ENCODE measurements at regions not wholly inside any gene's neighbourhood (a gene's known extent, or its start where the extent isn't known, plus 50 kb on each side); places are given as distances from the start of the nearest gene placed in this dataset.
"Not testable (repeated sequence)": the region's sequence is repeated elsewhere in the genome, so short reads cannot be mapped to it uniquely, and the experiment has no call there.

- H3K36me3 Mint-ChIP-seq (ENCODE audit: insufficient read depth in 2 of 2), result no peaks in the 10 kb centered on the region
- no peak overlapping the region for H3K27ac Mint-ChIP-seq
- H3K9me3 Mint-ChIP-seq, result no peaks in the 10 kb centered on the region
- no peak overlapping the region for H3K4me3 Mint-ChIP-seq
- H3K4me1 Mint-ChIP-seq (ENCODE audit: low read depth), result no peaks in the 10 kb centered on the region
- no peaks in the 10 kb centered on the region for H3K27me3 Mint-ChIP-seq (ENCODE audit: low read depth)
- ATAC-seq (replicated peaks in 1 of 2) (no peak), DNase-seq (no peak)
Observed at GRCh38 chr4:73348185-73348584, 55.9 kb upstream of the ALB start.

GRCh38 chr4:73347497-73347896 lies 56.6 kb upstream of the ALB start:
- ATAC-seq (replicated peaks in 1 of 2) (no peak), DNase-seq (no peak)
- Mint-ChIP-seq H3K4me1 (ENCODE audit: low read depth) (no peaks in the 10 kb centered on the region), H3K27me3 (ENCODE audit: low read depth) (no peaks in the 10 kb centered on the region), H3K27ac (no peak overlapping the region), H3K4me3 (no peak overlapping the region), H3K36me3 (ENCODE audit: insufficient read depth in 2 of 2) (no peaks in the 10 kb centered on the region), H3K9me3 (no peaks in the 10 kb centered on the region)

- no peaks in the 10 kb centered on the region for H3K9me3 Mint-ChIP-seq
- H3K4me1 Mint-ChIP-seq (ENCODE audit: low read depth), result no peaks in the 10 kb centered on the region
- no peak for DNase-seq
- no peak overlapping the region for H3K4me3 Mint-ChIP-seq
- no peaks in the 10 kb centered on the region for H3K36me3 Mint-ChIP-seq (ENCODE audit: insufficient read depth in 2 of 2)
- peak overlapping the region; percentile 20 for H3K27ac Mint-ChIP-seq
- no peak for ATAC-seq (replicated peaks in 1 of 2)
- H3K27me3 Mint-ChIP-seq (ENCODE audit: low read depth), result no peaks in the 10 kb centered on the region
Observed at GRCh38 chr4:73345399-73345975, 58.6 kb upstream of the ALB start.

- ATAC-seq (replicated peaks in 1 of 2) (no peak), DNase-seq (no peak)
- H3K9me3 Mint-ChIP-seq, result no peaks in the 10 kb centered on the region
- no peaks in the 10 kb centered on the region for H3K36me3 Mint-ChIP-seq (ENCODE audit: insufficient read depth in 2 of 2)
- H3K4me3 Mint-ChIP-seq, result no peak overlapping the region
- H3K27ac Mint-ChIP-seq, result no peak overlapping the region
- no peaks in the 10 kb centered on the region for H3K27me3 Mint-ChIP-seq (ENCODE audit: low read depth)
- no peaks in the 10 kb centered on the region for H3K4me1 Mint-ChIP-seq (ENCODE audit: low read depth)
Observed at GRCh38 chr4:73344106-73344505, 60.0 kb upstream of the ALB start.

GRCh38 chr4:73343432-73343831 lies 60.7 kb upstream of the ALB start:
- Mint-ChIP-seq H3K36me3 (ENCODE audit: insufficient read depth in 2 of 2) (no peaks in the 10 kb centered on the region), H3K27ac (no peak overlapping the region), H3K4me3 (no peak overlapping the region), H3K9me3 (no peaks in the 10 kb centered on the region), H3K27me3 (ENCODE audit: low read depth) (no peaks in the 10 kb centered on the region), H3K4me1 (ENCODE audit: low read depth) (no peaks in the 10 kb centered on the region)
- no peak for ATAC-seq (replicated peaks in 1 of 2)
- DNase-seq, result no peak

- DNase-seq, result peak; percentile 4 to 16
- H3K27me3 Mint-ChIP-seq (ENCODE audit: low read depth), result no peaks in the 10 kb centered on the region
- H3K36me3 Mint-ChIP-seq (ENCODE audit: insufficient read depth in 2 of 2), result no peaks in the 10 kb centered on the region
- no peak overlapping the region for H3K27ac Mint-ChIP-seq
- peak in 1 of 2 donors; percentile 44 for ATAC-seq (replicated peaks in 1 of 2)
- H3K9me3 Mint-ChIP-seq, result no peaks in the 10 kb centered on the region
- H3K4me1 Mint-ChIP-seq (ENCODE audit: low read depth), result no peaks in the 10 kb centered on the region
- no peak overlapping the region for H3K4me3 Mint-ChIP-seq
Observed at GRCh38 chr4:73341454-73341853, 62.6 kb upstream of the ALB start.

GRCh38 chr4:73340917-73341316 lies 63.2 kb upstream of the ALB start:
- Mint-ChIP-seq H3K27me3 (ENCODE audit: low read depth) (no peaks in the 10 kb centered on the region), H3K4me3 (no peak overlapping the region), H3K9me3 (no peaks in the 10 kb centered on the region), H3K36me3 (ENCODE audit: insufficient read depth in 2 of 2) (no peaks in the 10 kb centered on the region), H3K4me1 (ENCODE audit: low read depth) (no peaks in the 10 kb centered on the region), H3K27ac (no peak overlapping the region)
- ATAC-seq (replicated peaks in 1 of 2) (no peak), DNase-seq (no peak)

GRCh38 chr4:73335679-73336078 lies 68.4 kb upstream of the ALB start:
- no peak overlapping the region for H3K4me3 Mint-ChIP-seq
- no peaks in the 10 kb centered on the region for H3K27me3 Mint-ChIP-seq (ENCODE audit: low read depth)
- no peak for DNase-seq
- no peaks in the 10 kb centered on the region for H3K9me3 Mint-ChIP-seq
- H3K36me3 Mint-ChIP-seq (ENCODE audit: insufficient read depth in 2 of 2), result no peaks in the 10 kb centered on the region
- no peaks in the 10 kb centered on the region for H3K4me1 Mint-ChIP-seq (ENCODE audit: low read depth)
- no peak for ATAC-seq (replicated peaks in 1 of 2)
- no peak overlapping the region for H3K27ac Mint-ChIP-seq

GRCh38 chr4:73332012-73332411 lies 72.1 kb upstream of the ALB start:
- not testable (repeated sequence) for H3K9me3 Mint-ChIP-seq; H3K27ac Mint-ChIP-seq; H3K4me3 Mint-ChIP-seq; DNase-seq; H3K27me3 Mint-ChIP-seq (ENCODE audit: low read depth); H3K4me1 Mint-ChIP-seq (ENCODE audit: low read depth); H3K36me3 Mint-ChIP-seq (ENCODE audit: insufficient read depth in 2 of 2); ATAC-seq (replicated peaks in 1 of 2)

- H3K27ac Mint-ChIP-seq, result no peak overlapping the region
- no peak overlapping the region for H3K4me3 Mint-ChIP-seq
- H3K9me3 Mint-ChIP-seq, result peaks cover 0 to 4% of the 10 kb centered on the region in 2 donors
- H3K27me3 Mint-ChIP-seq (ENCODE audit: low read depth), result no peaks in the 10 kb centered on the region
- ATAC-seq (replicated peaks in 1 of 2) (no peak), DNase-seq (no peak)
- H3K4me1 Mint-ChIP-seq (ENCODE audit: low read depth), result no peaks in the 10 kb centered on the region
- H3K36me3 Mint-ChIP-seq (ENCODE audit: insufficient read depth in 2 of 2), result peaks cover 0 to 1% of the 10 kb centered on the region in 2 donors
Observed at GRCh38 chr4:73329300-73329699, 70.7 kb upstream of the ANKRD17 start.

GRCh38 chr4:73325776-73326175 lies 67.2 kb upstream of the ANKRD17 start:
- H3K27me3 Mint-ChIP-seq (ENCODE audit: low read depth); H3K36me3 Mint-ChIP-seq (ENCODE audit: insufficient read depth in 2 of 2); H3K27ac Mint-ChIP-seq; H3K4me1 Mint-ChIP-seq (ENCODE audit: low read depth); DNase-seq; H3K4me3 Mint-ChIP-seq; ATAC-seq (replicated peaks in 1 of 2): not testable (repeated sequence)
- peaks cover 6 to 17% of the 10 kb centered on the region in 2 donors for H3K9me3 Mint-ChIP-seq

- DNase-seq (no peak), ATAC-seq (replicated peaks in 1 of 2) (no peak)
- Mint-ChIP-seq H3K27ac (no peak overlapping the region), H3K9me3 (peaks cover 6 to 10% of the 10 kb centered on the region in 2 donors), H3K4me3 (no peak overlapping the region), H3K36me3 (ENCODE audit: insufficient read depth in 2 of 2) (peaks cover 7 to 14% of the 10 kb centered on the region in 2 donors), H3K4me1 (ENCODE audit: low read depth) (no peaks in the 10 kb centered on the region), H3K27me3 (ENCODE audit: low read depth) (no peaks in the 10 kb centered on the region)
Observed at GRCh38 chr4:73317092-73317491, 58.5 kb upstream of the ANKRD17 start.

GRCh38 chr4:73315091-73315490 lies 56.5 kb upstream of the ANKRD17 start:
- Mint-ChIP-seq H3K9me3 (no peaks in the 10 kb centered on the region), H3K4me1 (ENCODE audit: low read depth) (no peaks in the 10 kb centered on the region), H3K4me3 (no peak overlapping the region), H3K36me3 (ENCODE audit: insufficient read depth in 2 of 2) (peaks cover 0 to 9% of the 10 kb centered on the region in 2 donors), H3K27ac (no peak overlapping the region), H3K27me3 (ENCODE audit: low read depth) (no peaks in the 10 kb centered on the region)
- ATAC-seq (replicated peaks in 1 of 2), result no peak
- DNase-seq, result no peak

- no peak for DNase-seq
- no peak for ATAC-seq (replicated peaks in 1 of 2)
- no peaks in the 10 kb centered on the region for H3K4me1 Mint-ChIP-seq (ENCODE audit: low read depth)
- no peaks in the 10 kb centered on the region for H3K27me3 Mint-ChIP-seq (ENCODE audit: low read depth)
- no peaks in the 10 kb centered on the region for H3K36me3 Mint-ChIP-seq (ENCODE audit: insufficient read depth in 2 of 2)
- H3K9me3 Mint-ChIP-seq, result no peaks in the 10 kb centered on the region
- H3K27ac Mint-ChIP-seq, result no peak overlapping the region
- H3K4me3 Mint-ChIP-seq, result no peak overlapping the region
Observed at GRCh38 chr4:73312967-73313366, 54.4 kb upstream of the ANKRD17 start.
